IMR-90 (cell line): ENCODE measurements at regions not wholly inside any gene's neighbourhood (a gene's known extent, or its start where the extent isn't known, plus 50 kb on each side); places are given as distances from the start of the nearest gene placed in this dataset.

Experiments used
- ATAC-seq: fragments of 200-7000 bp; cut with Tn5 transposase; 2 replicates; pipeline ENCODE4 v1.9.1; 2020; ENCODE audit warnings: low read depth, mild to moderate bottlenecking, moderate library complexity
- BruUV-seq: library from RNA; stranded (reverse); fragments of 400-500 nt; replicated peaks from 2 replicates; lab custom pipeline; 2021; lab: Mats Ljungman, UMichigan
- CTCF ChIA-PET: fragments of 300-600 bp; formaldehyde crosslinking; extraction: SDS; loops from one replicate; lab custom pipeline; 2021; ENCODE audit warnings: antibody characterized with exemption; lab: Yijun Ruan, JAX
- POLR2A ChIA-PET: fragments of 300-600 bp; sonication (Branson Sonifier 250); formaldehyde crosslinking; loops from one replicate; lab custom pipeline; 2022; ENCODE audit warnings: antibody characterized with exemption; ENCODE audit not compliant: unreplicated experiment; lab: Charles Lee
- DNase-seq: peaks from one replicate; pipeline ENCODE4 v3.0.0; 2013
- H2AFZ ChIP-seq: replicated peaks from 2 replicates; pipeline ENCODE3; 2013; ENCODE audit warnings: low read length, mild to moderate bottlenecking; ENCODE audit not compliant: poor library complexity
- H2AK5ac ChIP-seq: 2 replicates; pipeline ENCODE4 v1.6.1; 2013; ENCODE audit warnings: low read depth, low read length, inconsistent platforms
- H2AK9ac ChIP-seq: replicated peaks from 2 replicates; pipeline ENCODE3; 2013; ENCODE audit warnings: mild to moderate bottlenecking, low read depth, low read length, moderate library complexity; ENCODE audit not compliant: poor library complexity
- H2BK120ac ChIP-seq: 2 replicates; pipeline ENCODE4 v1.6.1; 2013; ENCODE audit warnings: low read depth, low read length, inconsistent platforms
- H2BK15ac ChIP-seq: 3 replicates; pipeline ENCODE4 v1.6.1; 2013; ENCODE audit warnings: low read depth, low read length, inconsistent platforms
- H2BK20ac ChIP-seq: 2 replicates; pipeline ENCODE4 v1.6.1; 2013; ENCODE audit warnings: low read depth, mild to moderate bottlenecking, inconsistent platforms, low read length, moderate library complexity
- H2BK5ac ChIP-seq: 2 replicates; pipeline ENCODE4 v1.6.1; 2013; ENCODE audit warnings: mild to moderate bottlenecking, low read depth, low read length, inconsistent platforms; ENCODE audit not compliant: poor library complexity, severe bottlenecking
- H3K14ac ChIP-seq: replicated peaks from 2 replicates; pipeline ENCODE4 v1.6.1; 2013; ENCODE audit warnings: low read depth, low read length, inconsistent platforms
- H3K18ac ChIP-seq: 2 replicates; pipeline ENCODE4 v1.6.1; 2013; ENCODE audit warnings: low read depth, low read length, control low read depth
- H3K23ac ChIP-seq: 2 replicates; pipeline ENCODE4 v1.6.1; 2013; ENCODE audit warnings: low read depth, low read length, inconsistent platforms
- H3K27ac ChIP-seq: 2 replicates; pipeline ENCODE4 v1.5.1; 2013; ENCODE audit warnings: mild to moderate bottlenecking, control low read depth, low read length; ENCODE audit not compliant: insufficient read depth
- H3K27me3 ChIP-seq: 2 replicates; pipeline ENCODE4 v1.6.1; 2013; ENCODE audit warnings: low read length; ENCODE audit not compliant: control insufficient read depth, insufficient read depth
- H3K36me3 ChIP-seq: 2 replicates; pipeline ENCODE4 v1.6.1; 2013; ENCODE audit warnings: low read length, mixed read lengths; ENCODE audit not compliant: control insufficient read depth, insufficient read depth
- H3K4ac ChIP-seq: 2 replicates; pipeline ENCODE4 v1.6.1; 2013; ENCODE audit warnings: low read depth, low read length, inconsistent platforms
- H3K4me1 ChIP-seq: 2 replicates; pipeline ENCODE4 v1.6.1; 2013; ENCODE audit warnings: low read length, mixed read lengths; ENCODE audit not compliant: control insufficient read depth, insufficient read depth
- H3K4me2 ChIP-seq: 2 replicates; pipeline ENCODE4 v1.6.1; 2013; ENCODE audit warnings: low read depth, mild to moderate bottlenecking, control low read depth, low read length, moderate library complexity
- H3K4me3 ChIP-seq: 2 replicates; pipeline ENCODE4 v1.5.1; 2013; ENCODE audit warnings: low read depth, mild to moderate bottlenecking, control low read depth, low read length, moderate library complexity; ENCODE audit not compliant: insufficient read depth
- H3K56ac ChIP-seq: 2 replicates; pipeline ENCODE4 v1.6.1; 2013; ENCODE audit warnings: low read length, inconsistent platforms; ENCODE audit not compliant: insufficient read depth; ENCODE audit errors: extremely low read depth
- H3K79me1 ChIP-seq, 2 experiments: 2 replicates each; pipeline ENCODE4 v1.6.1; 2013; ENCODE audit warnings: low read length in 2 of 2, inconsistent platforms in 1 of 2, low read depth in 1 of 2
- H3K9ac ChIP-seq: 2 replicates; pipeline ENCODE4 v1.6.1; 2013; ENCODE audit warnings: low read depth, low read length, control low read depth
- H3K9me1 ChIP-seq: 2 replicates; pipeline ENCODE4 v1.6.1; 2013; ENCODE audit warnings: low read length, inconsistent platforms; ENCODE audit not compliant: insufficient read depth
- H3K9me3 ChIP-seq: 2 replicates; pipeline ENCODE4 v1.6.1; 2013; ENCODE audit warnings: low read length; ENCODE audit not compliant: control insufficient read depth, insufficient read depth
- H4K20me1 ChIP-seq: 2 replicates; pipeline ENCODE4 v1.6.1; 2013; ENCODE audit warnings: low read length, inconsistent platforms; ENCODE audit not compliant: insufficient read depth
- H4K5ac ChIP-seq: 2 replicates; pipeline ENCODE4 v1.6.1; 2013; ENCODE audit warnings: mild to moderate bottlenecking, low read depth, low read length, control low read depth
- H4K8ac ChIP-seq, 2 experiments: 2 replicates each; pipeline ENCODE4 v1.6.1; 2013; ENCODE audit warnings: low read depth in 2 of 2, low read length in 2 of 2, control low read depth in 1 of 2, inconsistent platforms in 1 of 2
- H4K91ac ChIP-seq: 2 replicates; pipeline ENCODE4 v1.6.1; 2013; ENCODE audit warnings: low read depth, low read length, inconsistent platforms; ENCODE audit not compliant: insufficient read depth
- FOS ChIP-seq: fragments of 150-350 bp; IDR thresholded peaks from 2 replicates; pipeline ENCODE4 v1.6.1; 2016; ENCODE audit warnings: low read depth, low read length
- RCOR1 ChIP-seq: IDR thresholded peaks from 2 replicates; pipeline ENCODE4 v1.6.1; 2012; ENCODE audit warnings: mild to moderate bottlenecking, low read length, improper control_type of control experiment; ENCODE audit not compliant: insufficient replicate concordance
- WGBS, 2 experiments: methylation state at CpG; one replicate each; pipeline versions ENCODE4 v1.1.5 to v1.1.7; 2013; ENCODE audit warnings: missing lambda C conversion rate in 2 of 2; ENCODE audit not compliant: insufficient read length in 1 of 2; ENCODE audit errors: extremely low coverage in 2 of 2; 5-methylcytosine and 5-hydroxymethylcytosine counted together
- dilution Hi-C: fragments of 300-500 bp; cut with HindIII; formaldehyde crosslinking; loops from one replicate; pipeline ENCODE4 v1.14.3; 2018; ENCODE audit warnings: low sequenced_read_pairs; ENCODE audit not compliant: unreplicated experiment
- in situ Hi-C: fragments of 300-500 bp; cut with MboI; formaldehyde crosslinking; loops from 3 replicates; pipeline ENCODE4 v1.14.3; 2019; ENCODE audit warnings: low sequenced_read_pairs, inconsistent platforms, mixed read lengths
- intact Hi-C: fragments of 100-400 bp; cut with micrococcal nuclease; formaldehyde crosslinking; loops from 2 replicates; pipeline ENCODE4 v1.10.0; 2022

DNA sequence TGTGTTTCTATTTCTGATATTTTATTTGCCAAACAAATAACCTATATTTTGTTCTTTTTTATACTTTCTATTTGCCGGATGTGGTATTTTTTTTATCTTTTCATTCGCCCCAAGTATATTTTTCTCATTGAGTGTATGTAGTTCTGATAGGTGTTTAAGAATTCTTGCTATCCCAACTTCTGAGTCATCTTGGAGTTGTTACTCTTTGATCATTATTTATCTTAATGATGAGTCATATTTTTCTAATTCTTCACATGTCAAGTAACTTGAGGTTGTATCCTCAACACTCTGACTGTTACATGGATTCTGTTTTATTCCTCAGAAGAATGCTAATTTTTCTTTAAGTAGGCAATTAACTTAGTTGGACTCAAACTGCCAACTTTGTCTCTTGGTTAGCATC is 498.1 kb downstream of the TLE1 start:
- DNase-seq = peak; percentile 13

More for the DNA sequence above, 498.1 kb downstream of the TLE1 start:
- Histone ChIP-seq H3K9ac (no peak overlapping the region), H3K9me3 (peaks cover 6% of the 10 kb centered on the region), H3K14ac (no peak overlapping the region), H4K20me1 (no peaks in the 10 kb centered on the region), H3K56ac (no peak overlapping the region), H2AK5ac (no peak overlapping the region), H3K36me3 (no peaks in the 10 kb centered on the region), H3K9me1 (no peaks in the 10 kb centered on the region), H3K23ac (no peak overlapping the region), H2AK9ac (no peak overlapping the region), H3K4me1 (no peaks in the 10 kb centered on the region), H3K4me2 (no peak overlapping the region), H3K18ac (no peak overlapping the region), H3K4me3 (no peak overlapping the region), H4K5ac (no peak overlapping the region), H2BK20ac (no peak overlapping the region), H3K79me1 (no peaks in the 10 kb centered on the region), H2BK5ac (no peak overlapping the region), H3K27me3 (no peaks in the 10 kb centered on the region; the same call in 1 of the 2 replicates), H2AFZ (no peak overlapping the region), H2BK120ac (no peak overlapping the region), H4K91ac (no peak overlapping the region), H2BK15ac (no peak overlapping the region), H3K27ac (no peak overlapping the region), H4K8ac (no peak overlapping the region), H3K4ac (no peak overlapping the region)
- no peak for TF ChIP-seq RCOR1
- 0 out of 2 replicates have a peak, but pooled peaks have one; percentile 17 for TF ChIP-seq FOS
- BruUV-seq = no TSS peak
- in situ Hi-C loops (no loop called here), dilution Hi-C loops (no loop called here), intact Hi-C loops (no loop called here)
- ChIA-PET CTCF (interaction anchor here (0.6 kb wide), 1 partner anchor 70 kb away, joined by 3 read pairs; no protein-coding TSS in a partner anchor), POLR2A (no interaction called here)
- ATAC-seq = no peak
- WGBS, 2 experiments = no CpG with 5 or more reads among the region's 2 CpGs
